Skeletal muscle cell (primary cell): ENCODE measurements at regions not wholly inside any gene's neighbourhood (a gene's known extent, or its start where the extent isn't known, plus 50 kb on each side); places are given as distances from the start of the nearest gene placed in this dataset.
"Not testable (repeated sequence)": the region's sequence is repeated elsewhere in the genome, so short reads cannot be mapped to it uniquely, and the experiment has no call there.

Experiments used
- DNase-seq: peaks from one replicate; pipeline ENCODE4 v3.0.0-alpha.2; 2010; ENCODE audit warnings: low read depth
- H3K4me3 ChIP-seq: 2 replicates; pipeline ENCODE4 v1.5.1; 2011; ENCODE audit warnings: low read depth, mild to moderate bottlenecking, control low read depth, low read length, moderate library complexity

- no peak overlapping the region for H3K4me3 ChIP-seq
- no peak for DNase-seq
Measured at GRCh38 chr13:78897200-78897599, 238.2 kb upstream of the OBI1 start.

- no peak for DNase-seq
- no peak overlapping the region for H3K4me3 ChIP-seq
Measured at GRCh38 chr13:78884571-78884970, 225.6 kb upstream of the OBI1 start.

- DNase-seq: no peak
- H3K4me3 ChIP-seq: no peak overlapping the region
Measured at GRCh38 chr13:78881751-78882150, 222.8 kb upstream of the OBI1 start.

- no peak for DNase-seq
- no peak overlapping the region for H3K4me3 ChIP-seq
Measured at GRCh38 chr13:78881054-78881453, 222.1 kb upstream of the OBI1 start.

GRCh38 chr13:78876915-78877549, 218.1 kb upstream of the OBI1 start:
- DNase-seq: no peak

GRCh38 chr13:78875792-78876580, 217.0 kb upstream of the OBI1 start:
- H3K4me3 ChIP-seq: no peak overlapping the region
- no peak for DNase-seq

More at GRCh38 chr13:78876915-78877549, 218.1 kb upstream of the OBI1 start:
- no peak overlapping the region for H3K4me3 ChIP-seq

- H3K4me3 ChIP-seq: no peak overlapping the region
- DNase-seq: no peak
Measured at GRCh38 chr13:78868991-78869390, 210.0 kb upstream of the OBI1 start.

- no peak for DNase-seq
- no peak overlapping the region for H3K4me3 ChIP-seq
Measured at GRCh38 chr13:78867655-78868054, 208.7 kb upstream of the OBI1 start.

- not testable (repeated sequence) for DNase-seq, H3K4me3 ChIP-seq
Measured at GRCh38 chr13:78866076-78866475, 207.1 kb upstream of the OBI1 start.

- H3K4me3 ChIP-seq: no peak overlapping the region
- no peak for DNase-seq
Measured at GRCh38 chr13:78862446-78862845, 203.5 kb upstream of the OBI1 start.

- H3K4me3 ChIP-seq: no peak overlapping the region
- no peak for DNase-seq
Measured at GRCh38 chr13:78852709-78853108, 193.8 kb upstream of the OBI1 start.

GRCh38 chr13:78845656-78846365, 186.9 kb upstream of the OBI1 start:
- DNase-seq: no peak
- H3K4me3 ChIP-seq: no peak overlapping the region

- no peak for DNase-seq
- H3K4me3 ChIP-seq: no peak overlapping the region
Measured at GRCh38 chr13:78844106-78844505, 185.2 kb upstream of the OBI1 start.

- H3K4me3 ChIP-seq: no peak overlapping the region
- no peak for DNase-seq
Measured at GRCh38 chr13:78841358-78841963, 182.5 kb upstream of the OBI1 start.

GRCh38 chr13:78836238-78836784, 177.4 kb upstream of the OBI1 start:
- DNase-seq: no peak
- no peak overlapping the region for H3K4me3 ChIP-seq

- H3K4me3 ChIP-seq: no peak overlapping the region
- DNase-seq: no peak
Measured at GRCh38 chr13:78832461-78832860, 173.5 kb upstream of the OBI1 start.

GRCh38 chr13:78830508-78830907, 171.6 kb upstream of the OBI1 start:
- DNase-seq: no peak
- H3K4me3 ChIP-seq: no peak overlapping the region

GRCh38 chr13:78829821-78830220, 170.9 kb upstream of the OBI1 start:
- no peak for DNase-seq
- H3K4me3 ChIP-seq: no peak overlapping the region

- no peak for DNase-seq
- H3K4me3 ChIP-seq: no peak overlapping the region
Measured at GRCh38 chr13:78827471-78827870, 168.5 kb upstream of the OBI1 start.

GRCh38 chr13:78826936-78827335, 168.0 kb upstream of the OBI1 start:
- H3K4me3 ChIP-seq: no peak overlapping the region
- DNase-seq: no peak
